Retinal pigment epithelial cell (primary cell): ENCODE measurements at regions not wholly inside any gene's neighbourhood (a gene's known extent, or its start where the extent isn't known, plus 50 kb on each side); places are given as distances from the start of the nearest gene placed in this dataset.
A peak's percentile ranks its signal among the peaks of the same experiment; 100 is the strongest.
"Not testable (repeated sequence)": the region's sequence is repeated elsewhere in the genome, so short reads cannot be mapped to it uniquely, and the experiment has no call there.

Experiments
- DNase-seq: peaks from one replicate; pipeline ENCODE4 v3.0.0-alpha.2; 2010; ENCODE audit warnings: low read depth
- H3K4me3 ChIP-seq: 2 replicates; pipeline ENCODE4 v1.5.1; 2011; ENCODE audit warnings: mild to moderate bottlenecking, low read length, control low read depth, moderate library complexity
- TF ChIP-seq, protein P1 (sequence below): conservative IDR thresholded peaks from 2 replicates; pipeline ENCODE4 v1.5.1; 2011; ENCODE audit warnings: low read depth, low read length, control low read depth, inconsistent platforms

DNA sequence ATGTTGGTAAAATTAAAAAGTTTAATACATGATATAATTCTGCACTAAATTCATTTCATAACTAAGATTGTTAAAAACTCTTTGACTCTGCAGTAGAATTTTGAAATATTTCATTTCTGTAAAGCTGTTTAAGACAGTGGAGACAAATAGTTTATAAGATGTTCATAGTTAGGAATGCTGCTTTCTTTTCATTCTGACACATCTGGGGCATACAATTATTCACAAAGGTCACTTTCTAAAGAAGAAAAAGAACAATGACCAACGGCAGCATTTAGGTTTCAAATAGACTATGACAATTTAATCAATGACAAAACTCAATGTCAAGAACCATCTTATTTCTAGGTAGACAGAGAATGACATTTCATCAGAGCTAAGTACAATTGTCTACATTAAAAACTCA is 1422.1 kb downstream of the PCDH9 start:
- H3K4me3 ChIP-seq: no peak overlapping the region
- TF ChIP-seq, protein P1, sequence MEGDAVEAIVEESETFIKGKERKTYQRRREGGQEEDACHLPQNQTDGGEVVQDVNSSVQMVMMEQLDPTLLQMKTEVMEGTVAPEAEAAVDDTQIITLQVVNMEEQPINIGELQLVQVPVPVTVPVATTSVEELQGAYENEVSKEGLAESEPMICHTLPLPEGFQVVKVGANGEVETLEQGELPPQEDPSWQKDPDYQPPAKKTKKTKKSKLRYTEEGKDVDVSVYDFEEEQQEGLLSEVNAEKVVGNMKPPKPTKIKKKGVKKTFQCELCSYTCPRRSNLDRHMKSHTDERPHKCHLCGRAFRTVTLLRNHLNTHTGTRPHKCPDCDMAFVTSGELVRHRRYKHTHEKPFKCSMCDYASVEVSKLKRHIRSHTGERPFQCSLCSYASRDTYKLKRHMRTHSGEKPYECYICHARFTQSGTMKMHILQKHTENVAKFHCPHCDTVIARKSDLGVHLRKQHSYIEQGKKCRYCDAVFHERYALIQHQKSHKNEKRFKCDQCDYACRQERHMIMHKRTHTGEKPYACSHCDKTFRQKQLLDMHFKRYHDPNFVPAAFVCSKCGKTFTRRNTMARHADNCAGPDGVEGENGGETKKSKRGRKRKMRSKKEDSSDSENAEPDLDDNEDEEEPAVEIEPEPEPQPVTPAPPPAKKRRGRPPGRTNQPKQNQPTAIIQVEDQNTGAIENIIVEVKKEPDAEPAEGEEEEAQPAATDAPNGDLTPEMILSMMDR: no peak
- no peak for DNase-seq

DNA sequence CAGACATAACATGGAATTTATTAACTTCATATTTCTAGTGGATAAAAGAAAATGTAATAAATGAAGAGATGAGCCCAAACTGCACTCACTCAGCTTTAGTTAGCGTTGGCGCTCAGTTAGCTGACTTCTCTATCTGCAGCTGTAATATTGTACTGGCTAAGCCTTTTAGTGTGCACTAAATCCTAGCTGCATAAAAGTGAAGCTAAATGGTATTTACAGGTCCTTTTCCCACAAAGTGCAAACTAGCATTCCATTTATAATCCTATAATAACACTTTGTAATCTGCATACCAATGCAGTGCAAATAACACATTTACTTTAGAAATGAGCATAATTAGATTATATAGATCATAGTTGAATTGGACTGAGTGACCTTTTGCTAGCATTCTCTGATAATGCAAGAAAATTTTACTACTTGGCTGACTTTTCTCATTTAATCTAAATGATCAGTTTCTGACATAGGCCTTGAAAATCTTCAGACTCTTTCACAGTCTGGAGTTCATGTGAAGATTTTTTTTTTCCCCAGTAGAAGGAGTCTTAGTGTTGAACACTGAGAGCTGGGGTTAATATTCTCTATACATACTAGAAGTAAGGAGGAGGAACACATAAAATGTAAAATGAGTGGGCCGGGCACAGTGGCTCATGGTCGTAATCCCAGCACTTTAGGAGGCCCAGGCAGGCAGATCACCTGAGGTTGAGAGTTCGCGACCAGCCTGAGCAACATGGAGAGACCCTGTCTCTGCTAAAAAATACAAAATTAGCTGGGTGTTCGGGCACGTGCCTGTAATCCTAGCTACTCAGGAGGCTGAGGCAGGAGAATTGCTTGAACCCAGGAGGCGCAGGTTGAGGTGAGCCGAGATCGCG is 1426.4 kb downstream of the PCDH9 start:
- DNase-seq: peak; percentile 88
- TF ChIP-seq, protein P1: no peak

DNA sequence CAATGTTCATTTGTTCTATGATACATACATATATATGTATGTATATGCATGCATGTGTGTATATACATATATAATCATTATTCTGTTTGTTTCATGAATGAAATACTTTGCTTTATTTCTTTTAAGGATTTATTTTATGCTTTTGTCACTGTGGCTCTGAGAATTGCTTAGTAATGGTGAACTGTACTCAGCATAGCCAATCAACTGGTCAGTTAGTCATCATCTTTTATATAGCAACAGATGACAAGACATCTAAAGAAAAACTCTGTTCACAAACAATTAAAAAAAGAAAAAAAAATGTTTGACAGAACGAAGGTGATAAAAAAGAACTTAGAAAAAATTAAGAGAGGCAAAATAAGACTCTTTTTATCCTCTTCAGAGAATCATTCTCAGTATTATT is 1440.3 kb downstream of the PCDH9 start:
- DNase-seq: no peak
- no peak overlapping the region for H3K4me3 ChIP-seq
- TF ChIP-seq, protein P1: no peak

More for the DNA sequence above, 1426.4 kb downstream of the PCDH9 start:
- no peak overlapping the region for H3K4me3 ChIP-seq

DNA sequence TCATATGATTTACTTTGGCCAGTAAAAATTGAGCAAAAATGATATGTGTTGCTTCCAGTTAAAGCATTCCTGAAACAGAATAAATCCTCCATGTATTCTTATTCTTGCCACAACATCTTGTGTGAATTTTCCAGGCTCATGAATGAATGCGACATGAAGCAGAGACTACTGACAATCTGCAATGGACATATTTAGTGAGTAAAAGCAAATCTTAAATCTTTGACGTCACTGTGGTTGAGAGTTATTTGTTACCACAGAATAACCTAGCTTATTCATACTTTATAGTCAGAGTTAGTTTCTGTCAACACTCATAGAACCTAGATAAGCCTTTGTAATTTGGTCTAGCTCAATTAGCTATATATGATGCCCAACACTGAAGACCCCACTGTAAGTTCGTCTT is 1443.1 kb downstream of the PCDH9 start:
- no peak for DNase-seq
- no peak overlapping the region for H3K4me3 ChIP-seq
- TF ChIP-seq, protein P1: no peak

DNA sequence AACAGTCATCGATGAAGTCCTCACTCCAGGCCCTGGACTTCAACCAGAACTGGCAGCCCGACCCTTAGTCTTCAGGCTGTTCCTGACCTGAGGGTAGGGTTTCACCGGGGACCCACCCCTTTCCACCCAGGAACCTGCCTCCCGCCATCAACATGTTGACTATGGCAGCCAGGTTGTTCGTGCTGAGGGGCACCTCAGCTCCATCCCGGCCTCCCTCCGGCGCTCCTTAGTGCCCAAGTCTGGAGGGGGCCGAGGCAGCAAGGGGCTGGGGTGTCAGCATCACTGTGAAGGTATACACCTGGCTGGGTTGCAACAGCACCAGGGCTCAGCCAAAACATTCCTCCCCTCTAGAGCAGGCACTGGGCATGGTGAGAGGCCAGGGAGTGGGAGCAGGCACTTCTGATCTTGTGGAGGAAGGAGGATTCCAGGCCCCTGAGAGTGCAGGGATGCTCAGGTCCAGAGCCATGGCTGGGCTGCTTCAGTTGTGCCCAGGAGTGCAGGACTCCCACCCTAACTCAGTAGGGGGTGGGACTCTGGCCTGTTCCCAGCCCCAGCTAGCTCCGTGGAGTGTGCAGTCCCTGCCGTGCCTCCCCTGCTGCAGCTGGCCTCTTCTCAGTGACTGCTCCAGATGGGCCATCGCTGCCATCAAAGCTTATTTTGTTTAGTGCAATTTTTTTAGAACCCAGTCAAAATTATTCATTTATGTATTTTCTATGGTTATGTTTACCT is 1445.9 kb downstream of the PCDH9 start:
- TF ChIP-seq, protein P1: no peak
- no peak overlapping the region for H3K4me3 ChIP-seq
- DNase-seq: no peak

DNA sequence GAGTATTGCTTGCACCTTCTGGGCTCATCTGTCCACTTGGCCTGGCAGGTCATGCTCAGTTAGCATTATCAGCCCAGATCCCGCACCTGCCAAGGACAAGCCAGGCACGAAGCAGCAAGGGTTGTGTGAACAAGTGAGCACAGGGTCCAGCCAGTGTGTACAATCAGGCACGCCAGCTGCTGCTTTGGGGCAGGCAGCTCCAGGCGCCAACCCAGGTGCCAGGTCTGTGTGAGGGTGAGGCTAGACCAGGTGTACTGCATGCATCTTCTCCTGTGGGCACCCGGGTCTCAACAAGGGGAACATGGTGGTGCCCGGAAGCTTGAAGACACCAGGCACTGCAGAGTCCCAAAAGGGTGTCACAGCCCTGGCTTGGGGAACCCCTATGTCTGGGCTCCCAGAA is 1446.8 kb downstream of the PCDH9 start:
- no peak for DNase-seq
- no peak overlapping the region for H3K4me3 ChIP-seq
- TF ChIP-seq, protein P1: no peak

DNA sequence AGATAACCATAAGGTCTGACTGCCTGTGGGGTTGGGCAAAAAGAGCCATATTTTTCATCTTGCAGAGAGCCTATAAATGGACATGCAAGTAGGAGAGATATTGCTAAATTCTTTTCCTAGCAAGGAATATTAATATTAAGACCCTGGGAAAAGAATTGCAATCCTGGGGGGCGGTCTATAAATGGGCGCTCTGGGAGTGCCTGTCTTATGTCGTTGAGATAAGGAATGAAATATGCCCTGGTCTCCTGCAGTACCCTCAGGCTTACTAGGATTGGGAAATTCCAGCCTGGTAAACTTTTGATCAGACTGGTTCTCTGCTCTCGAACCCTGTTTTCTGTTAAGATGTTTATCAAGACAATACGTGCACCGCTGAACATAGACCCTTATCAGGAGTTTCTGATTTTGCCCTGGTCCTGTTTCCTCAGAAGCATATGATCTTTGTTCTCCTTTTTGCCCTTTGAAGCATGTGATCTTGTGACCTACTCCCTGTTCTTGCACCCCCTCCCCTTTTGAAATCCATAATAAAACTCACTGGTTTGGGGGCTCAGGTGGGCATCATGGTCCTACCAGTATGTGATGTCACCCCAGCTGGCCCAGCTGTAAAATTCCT is 1458.3 kb downstream of the PCDH9 start:
- DNase-seq, H3K4me3 ChIP-seq: not testable (repeated sequence)
